ENCODE measurements at regions not wholly inside any gene's neighbourhood (a gene's known extent, or its start where the extent isn't known, plus 50 kb on each side); places are given as distances from the start of the nearest gene placed in this dataset.
"Not testable (repeated sequence)": the region's sequence is repeated elsewhere in the genome, so short reads cannot be mapped to it uniquely, and the experiment has no call there.

DNA sequence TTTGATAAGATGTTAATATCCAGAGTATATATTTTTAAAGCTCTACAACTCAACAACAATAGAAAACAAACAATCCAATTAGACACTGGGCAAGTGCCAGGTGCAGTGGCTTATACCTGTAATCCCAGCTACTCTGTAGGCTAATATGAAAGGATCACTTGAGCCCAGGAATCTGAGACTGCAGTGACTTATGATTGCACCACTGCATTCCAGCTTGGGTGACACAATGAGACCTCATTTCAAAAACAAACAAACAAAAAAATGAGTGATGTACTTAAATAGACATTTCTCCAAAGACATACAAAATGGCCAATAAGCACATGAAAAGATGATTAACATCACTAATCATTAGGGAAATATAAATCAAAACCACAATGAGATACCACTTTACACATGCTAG lies 356.8 kb upstream of the PCDH10 start:
- Histone ChIP-seq H3K27me3 (ENCODE audit: insufficient read depth, poor library complexity, severe bottlenecking) (no peaks in the 10 kb centered on the region), H3K4me3 (replicated peaks; ENCODE audit: insufficient read depth, low read length) (no peak overlapping the region), H3K27ac (replicated peaks) (no peak overlapping the region)
- TF ChIP-seq, protein P1, sequence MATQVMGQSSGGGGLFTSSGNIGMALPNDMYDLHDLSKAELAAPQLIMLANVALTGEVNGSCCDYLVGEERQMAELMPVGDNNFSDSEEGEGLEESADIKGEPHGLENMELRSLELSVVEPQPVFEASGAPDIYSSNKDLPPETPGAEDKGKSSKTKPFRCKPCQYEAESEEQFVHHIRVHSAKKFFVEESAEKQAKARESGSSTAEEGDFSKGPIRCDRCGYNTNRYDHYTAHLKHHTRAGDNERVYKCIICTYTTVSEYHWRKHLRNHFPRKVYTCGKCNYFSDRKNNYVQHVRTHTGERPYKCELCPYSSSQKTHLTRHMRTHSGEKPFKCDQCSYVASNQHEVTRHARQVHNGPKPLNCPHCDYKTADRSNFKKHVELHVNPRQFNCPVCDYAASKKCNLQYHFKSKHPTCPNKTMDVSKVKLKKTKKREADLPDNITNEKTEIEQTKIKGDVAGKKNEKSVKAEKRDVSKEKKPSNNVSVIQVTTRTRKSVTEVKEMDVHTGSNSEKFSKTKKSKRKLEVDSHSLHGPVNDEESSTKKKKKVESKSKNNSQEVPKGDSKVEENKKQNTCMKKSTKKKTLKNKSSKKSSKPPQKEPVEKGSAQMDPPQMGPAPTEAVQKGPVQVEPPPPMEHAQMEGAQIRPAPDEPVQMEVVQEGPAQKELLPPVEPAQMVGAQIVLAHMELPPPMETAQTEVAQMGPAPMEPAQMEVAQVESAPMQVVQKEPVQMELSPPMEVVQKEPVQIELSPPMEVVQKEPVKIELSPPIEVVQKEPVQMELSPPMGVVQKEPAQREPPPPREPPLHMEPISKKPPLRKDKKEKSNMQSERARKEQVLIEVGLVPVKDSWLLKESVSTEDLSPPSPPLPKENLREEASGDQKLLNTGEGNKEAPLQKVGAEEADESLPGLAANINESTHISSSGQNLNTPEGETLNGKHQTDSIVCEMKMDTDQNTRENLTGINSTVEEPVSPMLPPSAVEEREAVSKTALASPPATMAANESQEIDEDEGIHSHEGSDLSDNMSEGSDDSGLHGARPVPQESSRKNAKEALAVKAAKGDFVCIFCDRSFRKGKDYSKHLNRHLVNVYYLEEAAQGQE (IDR thresholded peaks at IDR 0.05; ENCODE audit: insufficient replicate concordance, low read depth): no peak
- TF ChIP-seq, protein P2, sequence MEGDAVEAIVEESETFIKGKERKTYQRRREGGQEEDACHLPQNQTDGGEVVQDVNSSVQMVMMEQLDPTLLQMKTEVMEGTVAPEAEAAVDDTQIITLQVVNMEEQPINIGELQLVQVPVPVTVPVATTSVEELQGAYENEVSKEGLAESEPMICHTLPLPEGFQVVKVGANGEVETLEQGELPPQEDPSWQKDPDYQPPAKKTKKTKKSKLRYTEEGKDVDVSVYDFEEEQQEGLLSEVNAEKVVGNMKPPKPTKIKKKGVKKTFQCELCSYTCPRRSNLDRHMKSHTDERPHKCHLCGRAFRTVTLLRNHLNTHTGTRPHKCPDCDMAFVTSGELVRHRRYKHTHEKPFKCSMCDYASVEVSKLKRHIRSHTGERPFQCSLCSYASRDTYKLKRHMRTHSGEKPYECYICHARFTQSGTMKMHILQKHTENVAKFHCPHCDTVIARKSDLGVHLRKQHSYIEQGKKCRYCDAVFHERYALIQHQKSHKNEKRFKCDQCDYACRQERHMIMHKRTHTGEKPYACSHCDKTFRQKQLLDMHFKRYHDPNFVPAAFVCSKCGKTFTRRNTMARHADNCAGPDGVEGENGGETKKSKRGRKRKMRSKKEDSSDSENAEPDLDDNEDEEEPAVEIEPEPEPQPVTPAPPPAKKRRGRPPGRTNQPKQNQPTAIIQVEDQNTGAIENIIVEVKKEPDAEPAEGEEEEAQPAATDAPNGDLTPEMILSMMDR (IDR thresholded peaks at IDR 0.05; ENCODE audit: insufficient read depth, low read length): no peak
- TF ChIP-seq POLR2AphosphoS5 (IDR thresholded peaks at IDR 0.05; ENCODE audit: low read depth) (no peak), GABPA (IDR thresholded peaks at IDR 0.05; ENCODE audit: low read depth) (no peak), SPI1 (IDR thresholded peaks at IDR 0.05; ENCODE audit: borderline replicate concordance, low read depth) (no peak)
- no peak for DNase-seq (ENCODE audit: low read depth in 1 of 2, low spot score in 1 of 2)

- Histone ChIP-seq H3K27ac (replicated peaks) (no peak overlapping the region), H3K27me3 (ENCODE audit: insufficient read depth, poor library complexity, severe bottlenecking) (no peaks in the 10 kb centered on the region), H3K4me3 (replicated peaks; ENCODE audit: insufficient read depth, low read length) (no peak overlapping the region)
- DNase-seq (ENCODE audit: low read depth in 1 of 2, low spot score in 1 of 2): no peak
- TF ChIP-seq SPI1 (IDR thresholded peaks at IDR 0.05; ENCODE audit: borderline replicate concordance, low read depth): no peak
- no peak for TF ChIP-seq GABPA (IDR thresholded peaks at IDR 0.05; ENCODE audit: low read depth)
- TF ChIP-seq, protein P2 (IDR thresholded peaks at IDR 0.05; ENCODE audit: insufficient read depth, low read length): no peak
- no peak for TF ChIP-seq POLR2AphosphoS5 (IDR thresholded peaks at IDR 0.05; ENCODE audit: low read depth)
- TF ChIP-seq, protein P1 (IDR thresholded peaks at IDR 0.05; ENCODE audit: insufficient replicate concordance, low read depth): no peak
Measured at GRCh38 chr4:132797856-132798255, 351.2 kb upstream of the PCDH10 start.

DNA sequence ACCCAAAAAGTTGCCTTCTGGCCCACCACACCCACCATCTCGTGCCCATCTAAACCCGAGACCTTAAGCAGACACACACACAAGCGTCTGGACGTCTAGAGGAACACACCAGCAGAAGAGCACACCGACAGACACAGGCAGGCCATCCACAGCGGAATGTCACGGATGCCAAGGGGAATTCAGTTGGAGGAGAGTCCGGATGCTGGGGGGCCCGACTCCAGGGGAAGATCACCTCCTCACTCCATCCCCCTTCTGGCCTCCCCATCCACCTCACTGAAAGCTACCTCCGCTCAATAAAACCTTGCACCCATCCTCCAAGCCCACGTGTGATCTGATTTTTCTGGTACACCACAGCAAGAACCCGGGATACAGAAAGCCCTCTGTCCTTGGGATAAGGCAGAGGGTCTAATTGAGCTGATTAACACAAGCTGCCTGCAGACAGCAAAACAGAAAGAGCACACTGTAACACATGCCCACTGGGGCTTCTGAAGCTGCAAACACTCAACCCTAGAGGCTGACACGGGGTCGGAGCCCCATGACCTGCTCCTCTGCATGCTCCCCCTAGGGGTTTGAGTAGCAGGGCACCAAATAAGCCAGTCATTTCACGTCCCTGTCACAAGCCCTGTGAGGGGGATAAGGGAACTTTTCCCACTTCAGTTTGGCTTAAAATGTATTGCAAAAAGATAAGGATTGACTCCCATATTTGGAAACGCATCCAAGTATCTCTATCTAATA lies 339.6 kb upstream of the PCDH10 start:
- Histone ChIP-seq H3K27ac (replicated peaks) (no peak overlapping the region), H3K4me3 (replicated peaks; ENCODE audit: insufficient read depth, low read length) (no peak overlapping the region), H3K27me3 (ENCODE audit: insufficient read depth, poor library complexity, severe bottlenecking) (no peaks in the 10 kb centered on the region)
- TF ChIP-seq SPI1 (IDR thresholded peaks at IDR 0.05; ENCODE audit: borderline replicate concordance, low read depth) (no peak), GABPA (IDR thresholded peaks at IDR 0.05; ENCODE audit: low read depth) (no peak), POLR2AphosphoS5 (IDR thresholded peaks at IDR 0.05; ENCODE audit: low read depth) (no peak)
- TF ChIP-seq, protein P1 (IDR thresholded peaks at IDR 0.05; ENCODE audit: insufficient replicate concordance, low read depth): no peak
- TF ChIP-seq, protein P2 (IDR thresholded peaks at IDR 0.05; ENCODE audit: insufficient read depth, low read length): no peak
- DNase-seq (ENCODE audit: low read depth in 1 of 2, low spot score in 1 of 2): no peak

DNA sequence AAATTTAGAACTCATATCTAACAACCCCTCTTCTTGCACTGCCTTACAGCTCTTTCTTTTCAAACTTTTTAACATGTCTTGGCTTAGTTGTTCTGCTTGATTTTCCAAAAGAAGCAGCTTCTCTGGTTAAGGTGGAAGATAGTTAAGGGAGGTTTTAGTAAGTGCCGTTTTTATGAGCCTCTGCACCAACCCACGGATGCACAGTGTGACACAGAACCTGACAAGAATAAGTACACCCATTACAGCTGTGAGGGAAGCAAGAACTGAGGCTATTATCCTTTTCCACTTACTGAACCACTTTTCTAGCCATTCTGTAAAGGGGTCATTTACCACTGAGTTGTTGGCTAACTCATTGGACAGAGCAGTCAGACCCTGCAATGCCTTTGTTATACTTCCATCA lies 336.0 kb upstream of the PCDH10 start:
- not testable (repeated sequence) for H3K4me3 ChIP-seq (replicated peaks; ENCODE audit: insufficient read depth, low read length); H3K27me3 ChIP-seq (ENCODE audit: insufficient read depth, poor library complexity, severe bottlenecking); DNase-seq (ENCODE audit: low read depth in 1 of 2, low spot score in 1 of 2); H3K27ac ChIP-seq (replicated peaks)
